Stimulated activated CD8-positive, alpha-beta memory T cell treated with anti-CD3 and anti-CD28 coated beads, Interleukin-12 subunit alpha, Interleukin-12 subunit beta, amount 100 ng/mL, for 24 hours (primary cell): ENCODE measurements at regions not wholly inside any gene's neighbourhood (a gene's known extent, or its start where the extent isn't known, plus 50 kb on each side); places are given as distances from the start of the nearest gene placed in this dataset.

ENCODE experiments used
- DNase-seq: peaks from one replicate; pipeline ENCODE4 v3.0.0-alpha.2; 2020; ENCODE audit errors: extremely low read depth

GRCh38 chr2:42872721-42873120 lies 80.3 kb upstream of the HAAO start:
- no peak for DNase-seq

GRCh38 chr2:42871372-42871771 lies 79.0 kb upstream of the HAAO start:
- no peak for DNase-seq

GRCh38 chr2:42868874-42869273 lies 76.5 kb upstream of the HAAO start:
- DNase-seq: no peak

GRCh38 chr2:42868096-42868495 lies 75.7 kb upstream of the HAAO start:
- DNase-seq: no peak

GRCh38 chr2:42867093-42868065 lies 75.0 kb upstream of the HAAO start:
- no peak for DNase-seq

- no peak for DNase-seq
Observed at GRCh38 chr2:42865884-42866881, 73.8 kb upstream of the HAAO start.

GRCh38 chr2:42864641-42865280 lies 72.4 kb upstream of the HAAO start:
- no peak for DNase-seq

- no peak for DNase-seq
Observed at GRCh38 chr2:42864222-42864621, 71.8 kb upstream of the HAAO start.

- no peak for DNase-seq
Observed at GRCh38 chr2:42863751-42864150, 71.4 kb upstream of the HAAO start.

- DNase-seq: no peak
Observed at GRCh38 chr2:42863320-42863719, 70.9 kb upstream of the HAAO start.

- no peak for DNase-seq
Observed at GRCh38 chr2:42862669-42863185, 70.3 kb upstream of the HAAO start.

GRCh38 chr2:42861321-42861720 lies 68.9 kb upstream of the HAAO start:
- no peak for DNase-seq

- no peak for DNase-seq
Observed at GRCh38 chr2:42860319-42861094, 68.1 kb upstream of the HAAO start.

GRCh38 chr2:42859791-42860190 lies 67.4 kb upstream of the HAAO start:
- DNase-seq: no peak

- peak; percentile 22 for DNase-seq
Observed at GRCh38 chr2:42859006-42859552, 66.7 kb upstream of the HAAO start.

- DNase-seq: no peak
Observed at GRCh38 chr2:42858140-42859005, 66.0 kb upstream of the HAAO start.

GRCh38 chr2:42856891-42857632 lies 64.7 kb upstream of the HAAO start:
- no peak for DNase-seq

GRCh38 chr2:42856106-42856860 lies 63.9 kb upstream of the HAAO start:
- no peak for DNase-seq
